ENCODE measurements at regions not wholly inside any gene's neighbourhood (a gene's known extent, or its start where the extent isn't known, plus 50 kb on each side); places are given as distances from the start of the nearest gene placed in this dataset.

DNA sequence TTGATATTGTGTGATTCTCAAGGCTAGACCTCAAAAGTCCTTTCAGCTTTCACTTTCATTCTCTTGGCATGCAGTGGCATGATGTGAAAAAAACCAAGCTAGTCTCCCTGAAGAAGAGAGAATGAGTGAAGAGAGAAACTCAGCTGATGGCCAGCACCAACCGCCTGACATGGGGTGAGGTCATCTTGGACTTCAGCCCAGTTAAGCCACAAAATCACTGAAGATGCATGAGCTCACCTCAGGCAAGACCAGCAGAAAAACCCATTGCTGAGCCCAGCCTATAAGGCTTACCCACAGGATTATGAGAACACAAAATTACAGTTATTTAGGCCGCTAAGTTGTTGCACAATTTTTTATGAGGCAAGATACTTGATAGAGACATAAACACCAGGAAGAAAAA, 496.5 kb downstream of the TOX3 start:
- Mint-ChIP-seq H3K27ac (no peak overlapping the region), H3K36me3 (ENCODE audit: low read depth) (no peaks in the 10 kb centered on the region), H3K4me3 (no peak overlapping the region), H3K9me3 (no peaks in the 10 kb centered on the region; the same call in 2 of the 3 replicates), H3K4me1 (no peaks in the 10 kb centered on the region), H3K27me3 (ENCODE audit: insufficient read depth, low read depth, poor library complexity) (peaks cover 2% of the 10 kb centered on the region)
- Histone ChIP-seq H2AFZ (no peak overlapping the region), H3K4me1 (ENCODE audit: insufficient read depth) (no peaks in the 10 kb centered on the region), H3F3A (replicated peaks; ENCODE audit: low read depth) (no peaks in the 10 kb centered on the region), H3K79me2 (replicated peaks; ENCODE audit: insufficient read depth) (no peaks in the 10 kb centered on the region), H3K36me3 (ENCODE audit: insufficient read depth) (no peaks in the 10 kb centered on the region), H3K9me2 (ENCODE audit: insufficient read depth) (peaks cover 6% of the 10 kb centered on the region), H3K4me2 (no peak overlapping the region), H3K27me3 (ENCODE audit: insufficient read depth) (no peaks in the 10 kb centered on the region), H3K27ac (ENCODE audit: low read depth) (no peak overlapping the region), H4K20me1 (replicated peaks; ENCODE audit: insufficient read depth) (no peaks in the 10 kb centered on the region), H3K4me3 (no peak overlapping the region)
- TF ChIP-seq, protein P1, sequence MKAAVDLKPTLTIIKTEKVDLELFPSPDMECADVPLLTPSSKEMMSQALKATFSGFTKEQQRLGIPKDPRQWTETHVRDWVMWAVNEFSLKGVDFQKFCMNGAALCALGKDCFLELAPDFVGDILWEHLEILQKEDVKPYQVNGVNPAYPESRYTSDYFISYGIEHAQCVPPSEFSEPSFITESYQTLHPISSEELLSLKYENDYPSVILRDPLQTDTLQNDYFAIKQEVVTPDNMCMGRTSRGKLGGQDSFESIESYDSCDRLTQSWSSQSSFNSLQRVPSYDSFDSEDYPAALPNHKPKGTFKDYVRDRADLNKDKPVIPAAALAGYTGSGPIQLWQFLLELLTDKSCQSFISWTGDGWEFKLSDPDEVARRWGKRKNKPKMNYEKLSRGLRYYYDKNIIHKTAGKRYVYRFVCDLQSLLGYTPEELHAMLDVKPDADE (IDR thresholded peaks at IDR 0.05): no peak
- TF ChIP-seq ZNF114 (CRISPR knock-in tag; IDR thresholded peaks at IDR 0.05) (no peak), EZH2 (IDR thresholded peaks at IDR 0.05; ENCODE audit: low read depth, unreplicated experiment) (no peak), ZNF331 (CRISPR knock-in tag; IDR thresholded peaks at IDR 0.05; ENCODE audit: low read depth) (no peak), NANOG (IDR thresholded peaks at IDR 0.05; ENCODE audit: borderline replicate concordance) (no peak), EZH2phosphoT487 (IDR thresholded peaks at IDR 0.05; ENCODE audit: unreplicated experiment) (no peak), STAT1 (IDR thresholded peaks at IDR 0.05; ENCODE audit: unreplicated experiment) (no peak), POLR2AphosphoS5 (IDR thresholded peaks at IDR 0.05; ENCODE audit: low read depth) (no peak)
- DNase-seq (ENCODE audit: low spot score) (no peak), ATAC-seq (no peak)

DNA sequence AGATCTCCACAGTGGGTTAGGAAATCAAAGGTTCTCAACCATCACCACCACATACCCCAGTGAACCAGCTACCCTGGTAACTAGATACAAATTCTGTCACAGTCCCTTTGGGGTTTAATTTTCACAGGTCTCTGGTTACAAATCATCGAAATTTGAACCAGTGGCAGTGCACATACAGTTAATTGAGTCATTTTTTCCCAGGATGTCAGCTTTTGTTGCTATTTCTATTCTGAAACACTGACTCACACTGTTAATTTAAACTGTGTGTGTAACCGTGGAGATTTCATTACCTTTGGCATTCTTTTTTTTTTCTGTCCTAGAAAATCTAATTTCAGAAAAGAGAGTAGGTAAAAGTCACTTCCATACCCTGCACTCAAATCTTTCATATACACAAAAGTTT, 511.5 kb downstream of the TOX3 start:
- Histone ChIP-seq H2AFZ (no peak overlapping the region), H4K20me1 (replicated peaks; ENCODE audit: insufficient read depth) (no peaks in the 10 kb centered on the region), H3F3A (replicated peaks; ENCODE audit: low read depth) (no peaks in the 10 kb centered on the region), H3K4me2 (no peak overlapping the region), H3K79me2 (replicated peaks; ENCODE audit: insufficient read depth) (no peaks in the 10 kb centered on the region), H3K36me3 (ENCODE audit: insufficient read depth) (no peaks in the 10 kb centered on the region), H3K27me3 (ENCODE audit: insufficient read depth) (no peaks in the 10 kb centered on the region), H3K27ac (ENCODE audit: low read depth) (no peak overlapping the region), H3K4me1 (ENCODE audit: insufficient read depth) (no peaks in the 10 kb centered on the region), H3K4me3 (no peak overlapping the region), H3K9me2 (ENCODE audit: insufficient read depth) (peaks cover 6% of the 10 kb centered on the region; the same call in 1 of the 2 replicates)
- ATAC-seq: no peak
- no peak for TF ChIP-seq CREB1 (CRISPR knock-in tag; IDR thresholded peaks at IDR 0.05; ENCODE audit: low read depth)
- no peak for TF ChIP-seq NANOG (IDR thresholded peaks at IDR 0.05; ENCODE audit: borderline replicate concordance)
- TF ChIP-seq, protein P1 (IDR thresholded peaks at IDR 0.05): no peak
- TF ChIP-seq POLR2AphosphoS5 (IDR thresholded peaks at IDR 0.05; ENCODE audit: low read depth): no peak
- no peak for TF ChIP-seq JUNB (IDR thresholded peaks at IDR 0.05; ENCODE audit: unreplicated experiment)
- TF ChIP-seq, protein P2, sequence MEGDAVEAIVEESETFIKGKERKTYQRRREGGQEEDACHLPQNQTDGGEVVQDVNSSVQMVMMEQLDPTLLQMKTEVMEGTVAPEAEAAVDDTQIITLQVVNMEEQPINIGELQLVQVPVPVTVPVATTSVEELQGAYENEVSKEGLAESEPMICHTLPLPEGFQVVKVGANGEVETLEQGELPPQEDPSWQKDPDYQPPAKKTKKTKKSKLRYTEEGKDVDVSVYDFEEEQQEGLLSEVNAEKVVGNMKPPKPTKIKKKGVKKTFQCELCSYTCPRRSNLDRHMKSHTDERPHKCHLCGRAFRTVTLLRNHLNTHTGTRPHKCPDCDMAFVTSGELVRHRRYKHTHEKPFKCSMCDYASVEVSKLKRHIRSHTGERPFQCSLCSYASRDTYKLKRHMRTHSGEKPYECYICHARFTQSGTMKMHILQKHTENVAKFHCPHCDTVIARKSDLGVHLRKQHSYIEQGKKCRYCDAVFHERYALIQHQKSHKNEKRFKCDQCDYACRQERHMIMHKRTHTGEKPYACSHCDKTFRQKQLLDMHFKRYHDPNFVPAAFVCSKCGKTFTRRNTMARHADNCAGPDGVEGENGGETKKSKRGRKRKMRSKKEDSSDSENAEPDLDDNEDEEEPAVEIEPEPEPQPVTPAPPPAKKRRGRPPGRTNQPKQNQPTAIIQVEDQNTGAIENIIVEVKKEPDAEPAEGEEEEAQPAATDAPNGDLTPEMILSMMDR (conservative IDR thresholded peaks at IDR 0.05; ENCODE audit: low read depth in 2 of 2): no peak
- TF ChIP-seq STAT1 (IDR thresholded peaks at IDR 0.05; ENCODE audit: unreplicated experiment): no peak
- Mint-ChIP-seq H3K36me3 (ENCODE audit: low read depth) (no peaks in the 10 kb centered on the region), H3K4me1 (no peaks in the 10 kb centered on the region), H3K27ac (no peak overlapping the region), H3K4me3 (no peak overlapping the region), H3K9me3 (no peaks in the 10 kb centered on the region), H3K27me3 (ENCODE audit: insufficient read depth, low read depth, poor library complexity) (peaks cover 2% of the 10 kb centered on the region)
- DNase-seq (ENCODE audit: low spot score): no peak
